ENCODE measurements at regions not wholly inside any gene's neighbourhood (a gene's known extent, or its start where the extent isn't known, plus 50 kb on each side); places are given as distances from the start of the nearest gene placed in this dataset.
"Not testable (repeated sequence)": the region's sequence is repeated elsewhere in the genome, so short reads cannot be mapped to it uniquely, and the experiment has no call there.

GRCh38 chr2:138245310-138245709, 256.3 kb upstream of the SPOPL start:
- H3K27me3 Mint-ChIP-seq (ENCODE audit: low read depth) = no peaks in the 10 kb centered on the region
- no peak for ATAC-seq (replicated peaks in 1 of 2)
- no peak overlapping the region for H3K4me3 Mint-ChIP-seq
- no peak overlapping the region for H3K27ac Mint-ChIP-seq
- DNase-seq = no peak
- no peaks in the 10 kb centered on the region for H3K36me3 Mint-ChIP-seq (ENCODE audit: insufficient read depth in 2 of 2)
- H3K4me1 Mint-ChIP-seq (ENCODE audit: low read depth) = no peaks in the 10 kb centered on the region
- H3K9me3 Mint-ChIP-seq = peaks cover 0 to 2% of the 10 kb centered on the region in 2 donors

DNA sequence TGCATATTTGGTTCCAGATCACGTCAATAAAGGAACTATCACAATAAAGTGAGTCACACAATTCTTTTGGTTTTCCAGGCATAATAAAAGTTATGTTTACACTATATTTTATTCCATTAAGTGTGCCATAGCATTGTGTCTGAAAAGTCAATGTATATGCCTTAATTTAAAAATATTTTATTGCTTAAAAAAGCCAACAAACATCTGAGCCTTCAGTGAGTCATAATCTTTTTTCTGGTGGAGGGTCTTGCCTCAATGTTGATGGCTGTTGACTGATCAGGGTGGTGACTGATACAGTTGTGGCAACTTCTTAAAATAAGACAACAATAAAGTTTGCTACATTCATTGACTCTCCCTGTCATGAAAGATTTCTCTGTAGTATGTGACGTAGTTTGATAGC, 254.3 kb upstream of the SPOPL start:
- DNase-seq = no peak
- no peak overlapping the region for H3K4me3 Mint-ChIP-seq
- no peak for ATAC-seq (replicated peaks in 1 of 2)
- H3K36me3 Mint-ChIP-seq (ENCODE audit: insufficient read depth in 2 of 2) = peaks cover 0 to 2% of the 10 kb centered on the region in 2 donors
- peaks cover 0 to 2% of the 10 kb centered on the region in 2 donors for H3K9me3 Mint-ChIP-seq
- no peak overlapping the region for H3K27ac Mint-ChIP-seq
- no peaks in the 10 kb centered on the region for H3K27me3 Mint-ChIP-seq (ENCODE audit: low read depth)
- H3K4me1 Mint-ChIP-seq (ENCODE audit: low read depth) = no peaks in the 10 kb centered on the region

- Mint-ChIP-seq H3K27me3 (ENCODE audit: low read depth) (no peaks in the 10 kb centered on the region), H3K27ac (no peak overlapping the region), H3K4me3 (no peak overlapping the region), H3K36me3 (ENCODE audit: insufficient read depth in 2 of 2) (peaks cover 0 to 2% of the 10 kb centered on the region in 2 donors), H3K4me1 (ENCODE audit: low read depth) (no peaks in the 10 kb centered on the region), H3K9me3 (peaks cover under 1 to 2% of the 10 kb centered on the region in 2 donors)
- DNase-seq (no peak), ATAC-seq (replicated peaks in 1 of 2) (no peak)
Measured at GRCh38 chr2:138249207-138249606, 252.4 kb upstream of the SPOPL start.

DNA sequence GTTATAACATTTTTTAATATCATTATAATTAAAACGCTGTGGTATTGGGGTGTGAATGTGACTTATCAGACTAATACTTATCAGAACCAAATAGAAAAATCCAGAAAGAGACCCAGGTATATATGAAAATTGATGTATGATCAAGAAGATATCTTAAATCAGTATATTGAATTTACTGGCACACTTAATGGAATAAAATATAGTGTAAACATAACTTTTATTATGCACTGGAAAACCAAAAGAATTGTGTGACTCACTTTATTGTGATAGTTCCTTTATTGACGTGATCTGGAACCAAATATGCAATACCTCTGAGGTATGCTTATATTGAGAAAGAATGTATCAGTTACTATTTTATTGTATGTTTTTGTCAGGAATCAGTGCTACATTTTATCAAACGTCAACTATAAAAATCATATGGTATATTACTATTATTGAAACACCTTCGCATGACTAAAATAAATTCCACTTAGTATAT, 250.7 kb upstream of the SPOPL start:
- H3K9me3 Mint-ChIP-seq; H3K36me3 Mint-ChIP-seq (ENCODE audit: insufficient read depth in 2 of 2); H3K27me3 Mint-ChIP-seq (ENCODE audit: low read depth); DNase-seq; ATAC-seq (replicated peaks in 1 of 2); H3K4me3 Mint-ChIP-seq; H3K4me1 Mint-ChIP-seq (ENCODE audit: low read depth); H3K27ac Mint-ChIP-seq: not testable (repeated sequence)

GRCh38 chr2:138252587-138252986, 249.0 kb upstream of the SPOPL start:
- DNase-seq (no peak), ATAC-seq (replicated peaks in 1 of 2) (no peak)
- H3K27ac Mint-ChIP-seq = no peak overlapping the region
- peaks cover 2% of the 10 kb centered on the region in 2 donors for H3K36me3 Mint-ChIP-seq (ENCODE audit: insufficient read depth in 2 of 2)
- H3K27me3 Mint-ChIP-seq (ENCODE audit: low read depth) = no peaks in the 10 kb centered on the region
- H3K9me3 Mint-ChIP-seq = peaks cover 2 to 10% of the 10 kb centered on the region in 2 donors
- H3K4me3 Mint-ChIP-seq = no peak overlapping the region
- H3K4me1 Mint-ChIP-seq (ENCODE audit: low read depth) = no peaks in the 10 kb centered on the region

- peaks cover 2 to 8% of the 10 kb centered on the region in 2 donors for H3K9me3 Mint-ChIP-seq
- ATAC-seq (replicated peaks in 1 of 2) = no peak
- no peak overlapping the region for H3K27ac Mint-ChIP-seq
Measured at GRCh38 chr2:138255670-138256069, 245.9 kb upstream of the SPOPL start.

DNA sequence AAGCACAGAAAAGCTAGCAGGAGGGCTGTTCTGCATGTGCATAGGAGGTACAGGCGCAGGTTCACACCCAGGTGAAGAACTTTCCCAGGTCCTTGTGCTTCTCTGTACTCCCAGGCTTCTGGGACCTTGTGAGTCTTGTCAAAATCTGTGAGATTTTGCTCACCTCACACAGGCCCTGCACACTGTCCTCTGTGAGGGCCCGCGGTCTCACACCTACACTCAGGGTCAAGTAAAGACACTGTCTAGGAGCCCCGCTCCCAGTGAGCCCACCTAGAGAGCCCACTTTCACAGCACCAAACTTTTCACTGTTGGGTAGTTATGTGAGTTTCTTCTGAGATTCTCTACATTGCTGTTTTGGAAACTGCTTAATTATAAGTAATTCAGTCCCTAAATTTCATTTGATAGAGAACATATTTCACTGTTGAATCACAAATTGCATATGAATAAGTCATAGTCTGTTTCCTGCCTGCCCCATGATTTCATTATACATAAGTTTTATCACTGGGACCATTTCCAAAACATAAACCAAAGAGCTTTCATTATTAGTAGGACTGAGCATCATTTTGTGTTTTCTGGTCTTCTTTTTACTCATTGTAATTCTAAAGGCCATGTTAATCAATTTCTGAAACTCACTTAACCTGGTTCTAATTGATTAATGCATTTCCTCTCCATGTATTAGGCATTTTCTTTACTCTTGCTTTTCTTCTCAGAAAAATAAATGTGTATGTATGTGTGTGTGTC, 234.2 kb upstream of the SPOPL start:
- Mint-ChIP-seq H3K4me1 (ENCODE audit: low read depth) (peaks cover 9% of the 10 kb centered on the region), H3K4me3 (no peak overlapping the region), H3K27ac (peak overlapping the region; percentile 42), H3K27me3 (ENCODE audit: low read depth) (no peaks in the 10 kb centered on the region), H3K36me3 (ENCODE audit: insufficient read depth in 2 of 2) (peaks cover 0 to 2% of the 10 kb centered on the region in 2 donors), H3K9me3 (peaks cover 7 to 8% of the 10 kb centered on the region in 2 donors)
- peak in 1 of 2 donors; percentile 3 for DNase-seq
- ATAC-seq (replicated peaks in 1 of 2) = peak; percentile 45 to 75

More at GRCh38 chr2:138255670-138256069, 245.9 kb upstream of the SPOPL start:
- Mint-ChIP-seq H3K4me1 (ENCODE audit: low read depth) (no peaks in the 10 kb centered on the region), H3K36me3 (ENCODE audit: insufficient read depth in 2 of 2) (peaks cover 2% of the 10 kb centered on the region in 2 donors), H3K27me3 (ENCODE audit: low read depth) (no peaks in the 10 kb centered on the region), H3K4me3 (no peak overlapping the region)
- no peak for DNase-seq

DNA sequence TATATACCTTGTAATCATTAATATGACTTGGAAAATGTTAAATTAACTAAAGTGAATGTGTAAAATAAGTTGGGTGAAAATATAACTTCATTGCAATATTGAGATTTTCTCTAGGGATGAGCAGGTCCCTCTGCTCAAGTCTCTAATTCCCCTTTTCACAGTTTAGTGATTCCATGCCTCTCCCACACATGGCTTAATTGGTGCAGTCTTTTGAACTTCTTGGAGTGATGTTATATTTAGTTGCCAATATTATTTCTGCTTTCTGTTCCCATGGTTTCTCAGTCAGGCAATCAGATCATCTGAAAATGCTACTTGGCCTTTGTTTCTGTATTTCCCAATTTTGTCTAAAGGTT, 233.7 kb upstream of the SPOPL start:
- peak in 1 of 2 donors; percentile 13 for ATAC-seq (replicated peaks in 1 of 2)
- no peak overlapping the region for H3K4me3 Mint-ChIP-seq
- H3K9me3 Mint-ChIP-seq = peaks cover 5 to 7% of the 10 kb centered on the region in 2 donors
- H3K4me1 Mint-ChIP-seq (ENCODE audit: low read depth) = peaks cover 9% of the 10 kb centered on the region
- no peaks in the 10 kb centered on the region for H3K36me3 Mint-ChIP-seq (ENCODE audit: insufficient read depth in 2 of 2)
- H3K27me3 Mint-ChIP-seq (ENCODE audit: low read depth) = no peaks in the 10 kb centered on the region
- no peak overlapping the region for H3K27ac Mint-ChIP-seq
- no peak for DNase-seq

- Mint-ChIP-seq H3K4me3 (no peak overlapping the region), H3K4me1 (ENCODE audit: low read depth) (peaks cover 9% of the 10 kb centered on the region), H3K9me3 (peaks cover 3 to 4% of the 10 kb centered on the region in 2 donors), H3K27me3 (ENCODE audit: low read depth) (no peaks in the 10 kb centered on the region), H3K27ac (no peak overlapping the region), H3K36me3 (ENCODE audit: insufficient read depth in 2 of 2) (no peaks in the 10 kb centered on the region)
- no peak for ATAC-seq (replicated peaks in 1 of 2)
- DNase-seq = no peak
Measured at GRCh38 chr2:138269765-138270164, 231.8 kb upstream of the SPOPL start.

- peaks cover 9% of the 10 kb centered on the region for H3K4me1 Mint-ChIP-seq (ENCODE audit: low read depth)
- no peak overlapping the region for H3K4me3 Mint-ChIP-seq
- no peak overlapping the region for H3K27ac Mint-ChIP-seq
- no peaks in the 10 kb centered on the region for H3K36me3 Mint-ChIP-seq (ENCODE audit: insufficient read depth in 2 of 2)
- DNase-seq (no peak), ATAC-seq (replicated peaks in 1 of 2) (no peak)
- H3K27me3 Mint-ChIP-seq (ENCODE audit: low read depth) = no peaks in the 10 kb centered on the region
- peaks cover 2 to 6% of the 10 kb centered on the region in 2 donors for H3K9me3 Mint-ChIP-seq
Measured at GRCh38 chr2:138271467-138271866, 230.1 kb upstream of the SPOPL start.

DNA sequence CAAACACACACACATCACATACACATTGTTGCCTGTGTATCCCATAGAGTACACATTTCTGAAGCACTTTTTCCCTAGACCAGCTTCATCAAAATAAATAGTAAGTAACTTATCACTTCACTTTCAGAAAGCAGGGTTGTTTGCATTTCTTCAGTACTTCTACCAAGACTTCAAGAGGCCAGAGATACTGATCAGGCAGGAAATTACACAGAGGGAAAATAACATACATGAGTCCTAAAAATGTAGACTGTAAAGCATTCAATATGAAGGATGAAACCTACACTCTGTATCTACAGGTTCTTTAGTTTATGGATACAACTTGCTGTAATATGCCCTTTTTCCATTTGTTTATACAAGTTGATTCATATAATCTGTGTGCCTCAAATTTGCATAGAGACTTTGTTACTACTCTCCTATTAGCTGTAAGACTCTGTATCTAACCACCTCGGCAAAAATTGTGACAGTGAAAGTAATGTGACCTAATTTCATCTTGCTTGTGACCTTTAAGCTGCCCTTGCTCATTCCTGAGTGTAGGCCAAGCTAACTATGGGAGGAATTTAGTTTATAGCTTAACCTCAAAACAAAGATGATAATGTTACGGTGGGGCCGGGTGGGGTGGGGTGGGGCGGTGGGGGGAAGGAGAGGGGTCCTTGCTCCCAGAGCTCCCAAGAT, 228.9 kb upstream of the SPOPL start:
- no peaks in the 10 kb centered on the region for H3K27me3 Mint-ChIP-seq (ENCODE audit: low read depth)
- ATAC-seq (replicated peaks in 1 of 2) = no peak
- H3K27ac Mint-ChIP-seq = no peak overlapping the region
- no peak for DNase-seq
- no peak overlapping the region for H3K4me3 Mint-ChIP-seq
- no peaks in the 10 kb centered on the region for H3K36me3 Mint-ChIP-seq (ENCODE audit: insufficient read depth in 2 of 2)
- H3K9me3 Mint-ChIP-seq = peaks cover 2 to 6% of the 10 kb centered on the region in 2 donors
- H3K4me1 Mint-ChIP-seq (ENCODE audit: low read depth) = peaks cover 4% of the 10 kb centered on the region

- H3K36me3 Mint-ChIP-seq (ENCODE audit: insufficient read depth in 2 of 2); DNase-seq; H3K4me3 Mint-ChIP-seq; ATAC-seq (replicated peaks in 1 of 2); H3K9me3 Mint-ChIP-seq; H3K4me1 Mint-ChIP-seq (ENCODE audit: low read depth); H3K27ac Mint-ChIP-seq; H3K27me3 Mint-ChIP-seq (ENCODE audit: low read depth): not testable (repeated sequence)
Measured at GRCh38 chr2:138273280-138273679, 228.3 kb upstream of the SPOPL start.

DNA sequence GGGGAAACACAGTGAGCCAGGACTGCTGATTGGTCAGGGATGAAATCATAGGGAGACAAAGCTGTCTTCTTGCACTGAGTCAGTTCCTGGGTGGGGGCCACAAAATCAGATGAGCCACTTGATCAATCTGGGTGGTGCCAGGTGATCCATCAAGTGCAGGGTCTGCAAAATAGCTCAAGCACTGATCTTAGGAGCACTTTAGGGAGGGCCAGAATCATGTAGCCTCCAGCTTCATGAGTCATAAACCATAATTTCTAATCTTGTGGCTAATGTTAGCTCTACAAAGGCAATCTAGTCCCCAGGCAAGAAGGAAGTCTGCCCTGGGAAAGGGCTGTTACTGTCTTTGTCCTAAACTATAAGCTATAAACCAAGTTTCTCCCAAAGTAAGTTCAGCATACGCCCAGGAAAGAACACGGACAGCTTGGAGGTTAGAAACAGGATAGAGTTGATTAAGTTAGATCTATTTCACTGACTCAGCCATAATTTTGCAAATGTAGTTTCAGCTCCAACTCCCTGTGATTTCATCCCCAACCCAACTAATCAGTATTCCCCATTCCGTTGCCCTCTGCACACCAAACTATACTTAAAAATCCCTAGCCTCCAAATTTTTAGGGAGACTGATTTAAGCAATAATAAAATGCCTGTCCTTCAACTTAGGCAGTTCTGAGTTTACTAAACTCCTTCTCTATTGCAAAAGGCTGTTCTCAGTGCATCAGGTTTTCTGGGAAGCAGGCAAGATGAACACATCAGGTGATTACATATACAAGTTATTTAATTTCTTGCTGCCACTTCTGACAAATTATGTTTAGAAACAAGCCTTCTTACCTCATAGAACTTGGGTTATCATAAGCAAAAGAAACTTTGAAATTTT, 226.9 kb upstream of the SPOPL start:
- no peak overlapping the region for H3K27ac Mint-ChIP-seq
- no peaks in the 10 kb centered on the region for H3K27me3 Mint-ChIP-seq (ENCODE audit: low read depth)
- no peaks in the 10 kb centered on the region for H3K36me3 Mint-ChIP-seq (ENCODE audit: insufficient read depth in 2 of 2)
- H3K4me3 Mint-ChIP-seq = no peak overlapping the region
- DNase-seq = no peak
- ATAC-seq (replicated peaks in 1 of 2) = no peak
- H3K4me1 Mint-ChIP-seq (ENCODE audit: low read depth) = no peaks in the 10 kb centered on the region
- H3K9me3 Mint-ChIP-seq = peaks cover 0 to 6% of the 10 kb centered on the region in 2 donors
